ENCODE measurements at regions not wholly inside any gene's neighbourhood (a gene's known extent, or its start where the extent isn't known, plus 50 kb on each side); places are given as distances from the start of the nearest gene placed in this dataset.

GRCh38 chr5:174159327-174160114, 114.0 kb downstream of the NSG2 start:
- DNase-seq, result no peak

GRCh38 chr5:174165406-174165805, 119.9 kb downstream of the NSG2 start:
- DNase-seq, result no peak

GRCh38 chr5:174166231-174167079, 120.9 kb downstream of the NSG2 start:
- no peak for DNase-seq

GRCh38 chr5:174167080-174167910, 121.8 kb downstream of the NSG2 start:
- DNase-seq, result no peak

DNA sequence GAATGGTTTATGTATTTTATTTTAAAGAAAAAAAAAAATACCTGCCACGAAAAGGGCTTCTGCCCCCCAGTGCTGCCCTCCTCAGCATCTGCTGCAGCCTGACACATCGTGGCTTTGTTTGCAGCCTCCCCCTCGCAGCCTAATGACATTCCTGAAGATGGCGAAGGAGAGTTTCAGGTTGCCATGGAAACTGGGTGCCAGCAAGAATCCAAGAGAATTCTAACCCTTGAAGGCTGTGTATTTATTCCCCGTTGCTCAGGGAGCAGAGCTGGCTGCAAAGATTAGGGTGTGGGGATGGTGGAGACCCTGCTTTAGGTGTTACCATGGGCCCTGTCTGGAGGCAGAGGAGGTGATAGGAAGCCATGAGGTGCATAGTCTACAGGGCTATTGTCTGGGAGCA, 126.6 kb downstream of the NSG2 start:
- DNase-seq, result no peak

- DNase-seq, result no peak
Observed at GRCh38 chr5:174172566-174172965, 127.1 kb downstream of the NSG2 start.

DNA sequence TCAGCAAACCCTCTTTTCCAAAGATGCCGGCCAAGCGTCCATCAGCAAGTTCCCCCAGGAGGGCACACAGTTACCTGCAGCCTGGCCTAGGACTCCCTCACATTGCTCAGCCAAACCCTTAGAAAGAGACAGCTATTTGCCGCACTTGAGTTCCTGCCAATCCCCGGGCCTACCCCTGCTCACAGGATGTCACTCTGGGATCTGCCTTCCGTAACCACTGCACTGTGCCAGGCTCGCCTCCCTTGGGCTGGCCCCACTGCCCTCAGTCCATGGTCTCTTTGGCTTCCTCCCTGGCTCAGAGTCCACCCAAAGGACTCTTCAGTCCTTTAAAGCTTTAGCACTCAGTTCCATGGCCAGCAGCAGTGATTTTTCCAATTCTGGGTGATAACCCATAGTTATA, 128.3 kb downstream of the NSG2 start:
- DNase-seq, result no peak

DNA sequence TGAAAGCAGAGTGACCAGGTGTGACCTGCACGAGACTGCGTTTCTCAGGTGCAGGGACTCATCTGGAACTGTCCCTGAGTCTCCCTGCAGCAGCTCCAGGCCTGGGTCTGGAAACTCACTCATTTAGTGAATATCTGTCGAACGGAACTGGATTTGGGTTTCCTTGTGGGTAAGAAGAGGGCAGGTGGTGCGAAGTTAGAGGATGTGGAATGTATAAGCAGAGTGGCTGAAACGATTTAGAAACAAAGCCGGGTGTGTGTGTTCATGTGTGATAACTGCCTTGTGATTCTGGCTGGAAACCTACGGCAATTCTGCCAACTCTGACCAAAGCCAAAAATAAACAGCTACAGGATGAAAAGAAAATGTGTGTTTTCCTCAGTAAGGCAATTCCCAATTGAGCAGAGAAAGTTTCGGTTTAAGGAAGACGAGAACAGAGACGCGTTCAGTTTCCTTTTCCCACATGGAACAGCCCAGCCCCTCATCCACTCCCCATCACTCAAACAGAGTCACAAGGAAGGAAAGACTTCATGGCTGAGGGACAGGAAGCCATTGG, 130.3 kb downstream of the NSG2 start:
- no peak for DNase-seq

DNA sequence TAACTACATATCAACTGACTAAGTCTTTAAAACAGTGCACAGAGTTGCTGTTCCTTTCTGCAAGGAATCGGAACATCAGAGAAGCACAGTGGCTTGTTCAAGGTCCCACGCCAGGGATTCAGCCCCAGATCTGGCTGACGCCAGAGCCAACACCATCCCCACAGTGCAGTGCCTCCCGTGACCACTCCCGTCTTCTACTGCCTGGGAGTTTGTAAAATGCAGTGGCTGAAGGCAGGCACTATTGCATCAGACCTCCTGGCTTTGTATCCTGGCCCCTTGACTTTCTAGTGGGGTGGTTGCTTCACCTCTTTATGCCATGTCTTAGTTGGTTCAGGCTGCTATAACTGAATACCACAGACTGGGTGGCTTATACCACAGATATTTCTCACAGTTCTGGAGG, 131.0 kb downstream of the NSG2 start:
- no peak for DNase-seq

GRCh38 chr5:174177531-174177930, 132.0 kb downstream of the NSG2 start:
- no peak for DNase-seq

GRCh38 chr5:174177976-174178605, 132.6 kb downstream of the NSG2 start:
- no peak for DNase-seq

DNA sequence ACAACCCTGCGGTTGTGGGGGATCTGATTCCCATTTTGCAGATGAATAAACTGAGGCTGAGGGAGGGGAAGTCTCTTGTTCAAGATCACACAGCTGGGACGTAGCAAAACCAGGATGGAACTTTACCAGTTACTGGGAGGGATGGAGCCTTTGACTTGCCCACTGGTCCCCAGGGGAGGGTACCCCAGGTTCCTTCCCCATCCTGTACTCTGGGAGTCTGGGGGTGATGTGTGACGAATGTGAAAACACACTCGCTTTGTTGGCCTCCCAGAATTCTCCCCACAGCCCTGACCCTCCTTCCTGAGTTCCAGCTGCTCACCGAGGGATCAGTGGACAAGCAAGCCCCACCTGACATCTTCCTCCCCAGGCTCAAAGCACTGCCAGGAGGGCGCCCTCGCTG, 135.1 kb downstream of the NSG2 start:
- no peak for DNase-seq

DNA sequence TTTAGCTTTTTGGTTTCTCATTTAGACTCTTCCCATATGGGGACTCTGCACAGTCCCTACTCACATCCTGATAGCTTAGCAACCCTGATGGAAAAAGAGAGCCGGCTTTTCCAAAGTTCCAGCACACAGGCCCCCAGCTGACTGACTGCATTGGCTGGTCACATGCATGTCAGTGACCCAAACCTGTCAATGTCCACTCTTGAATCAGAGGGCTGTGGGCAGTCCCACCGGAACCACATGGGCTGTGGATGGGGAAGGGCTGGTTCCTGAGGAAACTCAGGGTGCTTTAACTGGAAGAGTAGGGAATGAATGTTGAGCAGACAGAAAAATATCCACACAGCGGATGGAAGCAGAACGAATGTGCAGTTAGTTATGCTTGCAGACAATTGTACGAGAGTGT, 136.6 kb downstream of the NSG2 start:
- DNase-seq, result no peak

DNA sequence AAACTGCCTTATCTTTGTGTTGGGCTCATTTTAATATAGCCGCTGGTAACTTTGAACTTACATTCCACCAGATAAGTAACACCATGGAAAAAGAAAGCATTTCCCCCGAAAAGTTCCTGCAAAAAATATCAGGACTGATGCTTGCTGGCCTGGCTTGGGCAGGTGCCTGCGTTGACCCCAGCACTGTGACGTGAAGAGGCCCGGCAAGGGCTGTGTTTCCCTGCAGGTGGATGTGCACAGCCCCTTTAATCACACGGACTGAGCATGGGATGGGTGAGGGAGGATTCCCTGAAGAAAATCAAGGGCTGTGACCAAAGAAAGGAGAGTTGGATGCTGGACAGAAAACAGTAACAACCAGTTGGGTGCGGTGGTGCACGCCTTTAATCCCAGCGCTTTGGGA, 138.2 kb downstream of the NSG2 start:
- no peak for DNase-seq

DNA sequence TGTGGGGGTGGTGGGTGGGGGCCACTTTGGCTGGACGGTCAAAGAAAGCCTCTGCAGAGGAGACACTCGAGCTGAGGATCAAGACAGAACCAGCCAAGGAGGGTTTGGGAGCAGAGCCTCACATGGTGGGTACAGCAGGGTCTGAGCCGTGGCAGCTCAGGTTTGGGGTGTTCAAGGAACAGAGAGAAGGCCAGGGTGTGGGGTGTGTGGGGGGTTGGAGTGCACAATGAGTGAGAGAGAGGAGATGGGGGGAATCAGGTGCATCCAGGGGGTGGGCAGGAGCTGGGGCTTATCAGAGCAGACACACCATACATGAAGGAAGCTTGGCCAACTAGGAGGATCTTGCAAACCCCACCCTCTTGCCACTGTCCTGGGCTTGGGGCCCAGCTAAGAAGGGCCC, 140.0 kb downstream of the NSG2 start:
- DNase-seq, result no peak

DNA sequence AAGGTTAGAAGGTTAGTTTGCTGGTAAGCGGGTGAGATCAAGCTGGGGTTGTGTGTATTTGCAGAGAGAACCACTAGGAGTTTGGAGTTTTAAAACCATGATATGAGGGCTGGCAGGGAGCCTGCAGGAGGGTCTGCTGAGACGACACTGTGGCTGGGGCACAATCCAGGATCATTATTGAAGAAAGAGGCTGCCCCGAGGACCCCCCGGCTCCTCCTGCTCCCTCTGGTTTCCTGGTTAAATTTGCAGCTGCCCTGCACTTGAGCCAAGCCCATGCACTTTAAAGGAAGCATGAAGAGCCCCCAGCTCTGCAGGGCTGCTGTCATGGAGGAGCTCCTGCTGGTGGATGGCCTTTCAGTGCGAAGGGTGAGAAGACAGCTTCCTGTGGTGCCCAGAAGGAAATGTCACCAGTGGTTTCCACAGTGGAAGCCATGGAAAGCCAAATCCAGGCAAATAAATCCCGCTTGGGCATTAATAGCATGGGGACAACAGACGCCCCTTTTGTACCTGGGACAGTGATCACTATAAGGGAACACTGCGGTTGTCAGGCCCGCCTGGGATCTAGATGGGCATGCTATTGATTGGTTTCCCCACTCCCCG, 140.7 kb downstream of the NSG2 start:
- no peak for DNase-seq

DNA sequence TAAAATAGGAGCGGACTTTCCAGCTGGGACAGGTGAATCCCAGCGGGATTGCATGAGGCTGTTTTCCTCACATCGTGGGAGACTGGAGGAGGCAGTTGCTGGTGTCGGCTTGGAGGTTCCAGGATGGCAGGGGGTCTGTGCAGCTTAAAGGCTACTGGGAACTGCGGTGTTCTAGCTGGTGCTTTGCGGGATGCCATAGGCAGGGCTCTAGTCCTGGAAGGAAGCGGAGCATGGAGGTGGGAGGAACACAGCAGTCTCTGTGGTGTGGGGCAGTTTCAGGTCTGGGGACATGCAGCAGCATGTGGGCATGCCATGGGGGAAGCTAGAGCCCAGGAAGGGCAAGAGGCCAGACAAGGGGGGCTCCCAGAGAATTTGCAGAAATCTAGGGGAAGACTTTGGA, 141.5 kb downstream of the NSG2 start:
- DNase-seq, result no peak

GRCh38 chr5:174187481-174187880, 142.0 kb downstream of the NSG2 start:
- no peak for DNase-seq

GRCh38 chr5:174188295-174188694, 142.8 kb downstream of the NSG2 start:
- DNase-seq, result no peak

GRCh38 chr5:174189654-174190541, 144.4 kb downstream of the NSG2 start:
- DNase-seq, result no peak

DNA sequence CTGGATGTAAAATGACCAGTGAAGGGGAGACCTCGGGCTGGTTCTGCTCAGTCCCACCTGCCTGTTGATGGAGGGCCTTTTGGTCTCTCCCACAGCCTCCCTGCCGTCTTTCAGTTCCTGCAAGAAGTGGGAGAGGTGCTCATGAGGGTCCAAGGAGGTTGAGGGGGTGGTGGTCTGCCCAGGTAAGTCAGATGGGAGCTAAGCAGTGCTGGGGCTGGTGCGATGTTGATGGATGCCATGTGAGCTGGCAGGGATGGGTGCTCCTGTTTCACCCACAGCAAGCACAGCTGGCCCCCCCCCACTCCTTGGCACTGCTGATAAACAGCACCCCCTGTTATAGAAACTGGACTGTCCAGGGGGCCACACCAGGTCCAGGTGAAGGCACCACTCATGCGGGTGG, 145.6 kb downstream of the NSG2 start:
- no peak for DNase-seq

Measured in activated CD4-positive, alpha-beta T cell treated with anti-CD3 and anti-CD28 coated beads, Interleukin-10, Interleukin-2, amounts not matched to agents 100 ng/mL and 50 ng/mL, durations not matched to agents 16 hours and 8 hours (primary cell).